Endothelial cell of umbilical vein (primary cell): ENCODE measurements at regions not wholly inside any gene's neighbourhood (a gene's known extent, or its start where the extent isn't known, plus 50 kb on each side); places are given as distances from the start of the nearest gene placed in this dataset.

Experiments
- BruUV-seq: library from RNA; stranded (reverse); fragments of 400-500 nt; replicated peaks from 2 replicates; lab custom pipeline; 2021; lab: Mats Ljungman, UMichigan
- CTCF ChIA-PET: fragments of 300-600, 350-600 bp; sonication (Branson Sonifier 250); formaldehyde crosslinking; loops from one replicate; lab custom pipeline; 2021; ENCODE audit warnings: antibody characterized with exemption, inconsistent platforms; lab: Charles Lee
- POLR2A ChIA-PET: fragments of 300-600, 350-600 bp; sonication (Branson Sonifier 250); formaldehyde crosslinking; loops from one replicate; lab custom pipeline; 2021; ENCODE audit warnings: antibody characterized with exemption, inconsistent platforms; lab: Charles Lee
- DNase-seq: peaks from one replicate; pipeline ENCODE4 v3.0.0-alpha.2; 2011; ENCODE audit warnings: low read depth, low spot score
- FAIRE-seq: peaks from 2 replicates; lab custom pipeline; 2011; peaks lifted over from hg19 to GRCh38; lab: Jason Lieb, UNC
- H2AFZ ChIP-seq: 2 replicates; pipeline ENCODE4 v1.6.0; 2012; ENCODE audit warnings: low read depth, low read length, control low read depth, inconsistent platforms
- H3K27ac ChIP-seq: 2 replicates; pipeline ENCODE4 v1.5.1; 2011; ENCODE audit warnings: low read depth, mild to moderate bottlenecking, control low read depth, low read length, moderate library complexity; ENCODE audit not compliant: insufficient read depth
- H3K27me3 ChIP-seq, 2 experiments: 2 replicates each; pipeline versions ENCODE4 v1.6.0 to v1.6.1; 2011; ENCODE audit warnings: low read length in 2 of 2, mixed read lengths in 1 of 2; ENCODE audit not compliant: control insufficient read depth in 2 of 2, insufficient read depth in 2 of 2
- H3K36me3 ChIP-seq, 2 experiments: 2 replicates in 1 of 2; 3 replicates in 1 of 2; pipeline ENCODE4 v1.5.1; 2011; ENCODE audit warnings: low read length in 2 of 2, mild to moderate bottlenecking in 1 of 2, moderate library complexity in 1 of 2; ENCODE audit not compliant: control insufficient read depth in 2 of 2, insufficient read depth in 2 of 2; ENCODE audit errors: extremely low read depth in 1 of 2
- H3K4me1 ChIP-seq: 3 replicates; pipeline ENCODE4 v1.5.1; 2011; ENCODE audit warnings: mild to moderate bottlenecking, low read length; ENCODE audit not compliant: control insufficient read depth, insufficient read depth; ENCODE audit errors: extremely low read depth
- H3K4me2 ChIP-seq: 2 replicates; pipeline ENCODE4 v1.6.1; 2011; ENCODE audit warnings: low read length, control low read depth, mixed read lengths; ENCODE audit not compliant: insufficient read depth
- H3K4me3 ChIP-seq, 3 experiments: fragments of 200-600 bp in 1 of 3; sonication (generic), shearing (Covaris generic) in 1 of 3; replicated peaks in 1 of 3; 2 replicates each; pipeline ENCODE4 v1.5.1; 2011 to 2016; ENCODE audit warnings: control low read depth in 3 of 3, low read length in 3 of 3, mild to moderate bottlenecking in 2 of 3, inconsistent platforms in 1 of 3, low read depth in 1 of 3, moderate library complexity in 1 of 3; ENCODE audit not compliant: insufficient read depth in 1 of 3
- H3K79me2 ChIP-seq: 2 replicates; pipeline ENCODE4 v1.6.0; 2012; ENCODE audit warnings: low read length, inconsistent platforms; ENCODE audit not compliant: control insufficient read depth, insufficient read depth
- H3K9ac ChIP-seq: replicated peaks from 2 replicates; pipeline ENCODE3; 2011; ENCODE audit warnings: low read length, control low read depth; ENCODE audit not compliant: insufficient read depth; ENCODE audit errors: extremely low read depth
- H3K9me1 ChIP-seq: replicated peaks from 3 replicates; pipeline ENCODE4 v1.6.0; 2011; ENCODE audit warnings: mild to moderate bottlenecking, low read length; ENCODE audit not compliant: control insufficient read depth, insufficient read depth; ENCODE audit errors: extremely low read depth
- H3K9me3 ChIP-seq: replicated peaks from 2 replicates; pipeline ENCODE4 v1.5.1; 2012; ENCODE audit warnings: low read length, inconsistent platforms; ENCODE audit not compliant: control insufficient read depth, insufficient read depth
- H4K20me1 ChIP-seq: replicated peaks from 2 replicates; pipeline ENCODE3; 2011; ENCODE audit warnings: mild to moderate bottlenecking, low read length; ENCODE audit not compliant: control insufficient read depth, insufficient read depth; ENCODE audit errors: extremely low read depth
- EZH2 ChIP-seq: IDR thresholded peaks from 2 replicates; pipeline ENCODE4 v1.6.1; 2012; ENCODE audit warnings: borderline replicate concordance, low read depth, mild to moderate bottlenecking, moderate library complexity, low read length, inconsistent platforms; ENCODE audit not compliant: severe bottlenecking
- FOS ChIP-seq: IDR thresholded peaks from 2 replicates; pipeline ENCODE4 v1.6.1; 2011; ENCODE audit warnings: mild to moderate bottlenecking, low read length, moderate library complexity, borderline replicate concordance; ENCODE audit not compliant: insufficient read depth
- GATA2 ChIP-seq: IDR thresholded peaks from 2 replicates; pipeline ENCODE4 v1.7.0; 2011; ENCODE audit warnings: low read depth, mild to moderate bottlenecking, moderate library complexity, mixed read lengths, low read length; ENCODE audit not compliant: insufficient read length, insufficient read depth
- JUN ChIP-seq: IDR thresholded peaks from 2 replicates; pipeline ENCODE4 v1.6.1; 2011; ENCODE audit warnings: borderline replicate concordance, low read depth; ENCODE audit not compliant: insufficient read length, insufficient read depth
- MYC ChIP-seq: IDR thresholded peaks from one replicate; pipeline ENCODE4 v1.6.1; 2011; ENCODE audit warnings: mild to moderate bottlenecking, low read depth, low read length
- POLR2A ChIP-seq: IDR thresholded peaks from 2 replicates; pipeline ENCODE4 v1.6.1; 2012; ENCODE audit warnings: low read depth, mild to moderate bottlenecking, control low read depth, low read length
- POLR2AphosphoS5 ChIP-seq: IDR thresholded peaks from 2 replicates; pipeline ENCODE4 v1.6.1; 2012; ENCODE audit warnings: low read depth, mild to moderate bottlenecking, control low read depth, low read length, moderate library complexity; ENCODE audit not compliant: insufficient read depth
- dilution Hi-C: fragments of 300-500 bp; cut with MboI; formaldehyde crosslinking; loops from one replicate; pipeline ENCODE4 v1.15.0; 2019; ENCODE audit warnings: low sequenced_read_pairs; ENCODE audit not compliant: extremely low pct_ligation_motif_present
- intact Hi-C: fragments of 100-400 bp; cut with micrococcal nuclease; formaldehyde crosslinking; loops from one replicate; pipeline ENCODE4 v1.10.0; 2022
- TF ChIP-seq, protein P1 (sequence below): IDR thresholded peaks from 2 replicates; pipeline ENCODE4 v1.6.1; 2011; ENCODE audit not compliant: insufficient read depth, insufficient read length
- TF ChIP-seq, protein P2 (sequence below), 2 donors: IDR thresholded peaks; 1 replicate in 1 of 2; 2 replicates in 1 of 2; pipeline ENCODE4 v1.5.1; 2011; ENCODE audit warnings: low read length in 2 of 2, mild to moderate bottlenecking in 2 of 2, moderate library complexity in 2 of 2, control low read depth in 1 of 2, inconsistent platforms in 1 of 2, low read depth in 1 of 2; ENCODE audit not compliant: insufficient read depth in 1 of 2; ENCODE audit errors: extremely low read depth in 1 of 2

DNA sequence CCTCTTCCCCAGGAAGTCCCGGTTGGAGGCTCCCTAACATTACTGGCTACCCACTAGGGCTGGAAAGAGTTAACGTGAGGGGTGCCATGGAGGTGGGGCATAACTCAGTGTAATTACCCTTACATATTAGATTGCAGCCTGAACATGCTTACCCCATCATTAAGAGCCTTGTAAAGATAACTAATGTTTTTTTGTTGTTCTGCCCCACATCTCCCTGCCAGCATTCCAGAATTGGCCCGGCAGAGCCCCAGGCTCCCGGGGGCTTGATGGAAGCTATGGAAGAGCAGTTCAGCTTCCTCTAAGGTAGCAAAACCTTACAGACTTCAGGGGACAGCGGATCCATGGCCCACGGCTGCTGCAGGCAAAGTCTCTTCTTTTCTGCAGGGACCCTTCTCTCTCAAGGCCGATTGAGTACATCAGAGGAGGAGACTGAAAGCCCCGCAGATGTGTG, 166.1 kb upstream of the FOXQ1 start:
- ChIA-PET POLR2A (no interaction called here), CTCF (no interaction called here)
- H3K4me2 ChIP-seq: no peak overlapping the region
- H3K79me2 ChIP-seq: no peaks in the 10 kb centered on the region
- no peaks in the 10 kb centered on the region for H3K4me1 ChIP-seq
- no peak overlapping the region for H2AFZ ChIP-seq
- no peaks in the 10 kb centered on the region for H4K20me1 ChIP-seq
- BruUV-seq: no TSS peak
- no peak overlapping the region for H3K4me3 ChIP-seq
- no peaks in the 10 kb centered on the region for H3K9me3 ChIP-seq
- TF ChIP-seq, protein P1, sequence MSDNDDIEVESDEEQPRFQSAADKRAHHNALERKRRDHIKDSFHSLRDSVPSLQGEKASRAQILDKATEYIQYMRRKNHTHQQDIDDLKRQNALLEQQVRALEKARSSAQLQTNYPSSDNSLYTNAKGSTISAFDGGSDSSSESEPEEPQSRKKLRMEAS: no peak
- TF ChIP-seq FOS: no peak
- TF ChIP-seq POLR2A: no peak
- TF ChIP-seq, protein P2, sequence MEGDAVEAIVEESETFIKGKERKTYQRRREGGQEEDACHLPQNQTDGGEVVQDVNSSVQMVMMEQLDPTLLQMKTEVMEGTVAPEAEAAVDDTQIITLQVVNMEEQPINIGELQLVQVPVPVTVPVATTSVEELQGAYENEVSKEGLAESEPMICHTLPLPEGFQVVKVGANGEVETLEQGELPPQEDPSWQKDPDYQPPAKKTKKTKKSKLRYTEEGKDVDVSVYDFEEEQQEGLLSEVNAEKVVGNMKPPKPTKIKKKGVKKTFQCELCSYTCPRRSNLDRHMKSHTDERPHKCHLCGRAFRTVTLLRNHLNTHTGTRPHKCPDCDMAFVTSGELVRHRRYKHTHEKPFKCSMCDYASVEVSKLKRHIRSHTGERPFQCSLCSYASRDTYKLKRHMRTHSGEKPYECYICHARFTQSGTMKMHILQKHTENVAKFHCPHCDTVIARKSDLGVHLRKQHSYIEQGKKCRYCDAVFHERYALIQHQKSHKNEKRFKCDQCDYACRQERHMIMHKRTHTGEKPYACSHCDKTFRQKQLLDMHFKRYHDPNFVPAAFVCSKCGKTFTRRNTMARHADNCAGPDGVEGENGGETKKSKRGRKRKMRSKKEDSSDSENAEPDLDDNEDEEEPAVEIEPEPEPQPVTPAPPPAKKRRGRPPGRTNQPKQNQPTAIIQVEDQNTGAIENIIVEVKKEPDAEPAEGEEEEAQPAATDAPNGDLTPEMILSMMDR (IDR thresholded peaks at IDR 0.05; ENCODE audit: extremely low read depth in 1 of 2, insufficient read depth in 1 of 2, low read depth in 1 of 2, low read length in 2 of 2): no peak
- no peak overlapping the region for H3K9ac ChIP-seq
- no peaks in the 10 kb centered on the region for H3K9me1 ChIP-seq
- DNase-seq (no peak), FAIRE-seq (no peak)
- dilution Hi-C loops: no loop called here
- intact Hi-C loops: no loop called here
- H3K27ac ChIP-seq: no peak overlapping the region
- no peaks in the 10 kb centered on the region for H3K27me3 ChIP-seq
- no peaks in the 10 kb centered on the region for H3K36me3 ChIP-seq

DNA sequence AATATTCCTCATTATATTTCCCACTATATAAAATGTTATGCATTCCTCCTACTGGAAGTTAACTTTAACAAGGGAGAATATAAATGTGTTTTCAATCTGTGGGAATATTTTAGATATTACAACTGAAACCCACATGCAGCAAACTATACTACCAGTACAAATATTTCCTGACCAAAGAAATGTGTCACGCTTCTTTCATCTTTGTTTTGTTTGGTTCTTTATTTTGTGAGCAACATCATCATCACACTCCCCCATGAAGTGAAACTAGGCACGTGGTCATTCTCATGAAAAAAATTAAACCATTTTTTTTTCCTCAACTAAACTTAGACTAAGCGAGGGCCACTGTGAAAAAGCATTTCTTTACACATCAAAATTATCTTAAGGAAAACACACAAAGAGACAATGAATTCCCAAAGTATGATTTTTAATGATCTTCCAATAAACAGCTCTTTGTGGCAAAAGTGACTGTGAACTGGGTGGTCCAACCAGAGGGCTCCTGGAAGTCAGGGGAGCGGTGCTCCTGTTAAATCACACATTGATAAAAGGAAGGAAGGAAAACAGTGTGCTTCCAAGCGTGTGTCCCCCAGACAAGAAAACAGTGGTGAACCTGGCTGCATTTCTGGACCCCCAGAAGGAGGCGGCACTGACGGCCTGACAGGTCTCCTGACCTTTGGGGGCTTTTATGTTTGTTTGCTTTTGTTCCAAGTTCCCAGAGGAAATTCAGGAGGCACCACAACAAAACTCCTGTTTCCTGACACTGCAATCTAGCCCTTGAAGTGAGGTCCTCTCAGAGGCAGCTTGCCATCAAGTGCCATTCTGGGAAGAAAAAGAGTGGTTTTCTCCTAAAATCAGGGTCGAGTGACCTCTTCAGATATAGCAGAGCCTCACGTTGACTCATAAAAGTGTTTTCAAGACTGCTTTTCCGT, 166.8 kb upstream of the FOXQ1 start:
- FAIRE-seq (no peak), DNase-seq (no peak)
- dilution Hi-C loops (no loop called here), intact Hi-C loops (no loop called here)
- ChIA-PET POLR2A (no interaction called here), CTCF (no interaction called here)
- no TSS peak for BruUV-seq
- Histone ChIP-seq H3K79me2 (no peaks in the 10 kb centered on the region), H3K9me1 (no peaks in the 10 kb centered on the region), H2AFZ (no peak overlapping the region), H3K4me1 (no peaks in the 10 kb centered on the region), H3K4me3 (no peak overlapping the region), H3K36me3 (no peaks in the 10 kb centered on the region), H3K9ac (no peak overlapping the region), H4K20me1 (no peaks in the 10 kb centered on the region), H3K27ac (no peak overlapping the region), H3K9me3 (no peaks in the 10 kb centered on the region), H3K27me3 (no peaks in the 10 kb centered on the region), H3K4me2 (no peak overlapping the region)
- TF ChIP-seq, protein P2 (IDR thresholded peaks at IDR 0.05; ENCODE audit: extremely low read depth in 1 of 2, insufficient read depth in 1 of 2, low read depth in 1 of 2, low read length in 2 of 2): no peak
- TF ChIP-seq, protein P1: no peak
- TF ChIP-seq MYC (no peak), POLR2A (no peak), EZH2 (no peak), JUN (no peak), FOS (no peak), POLR2AphosphoS5 (no peak), GATA2 (no peak)
